EH (cell line): ENCODE measurements at regions not wholly inside any gene's neighbourhood (a gene's known extent, or its start where the extent isn't known, plus 50 kb on each side); places are given as distances from the start of the nearest gene placed in this dataset.
"Not testable (repeated sequence)": the region's sequence is repeated elsewhere in the genome, so short reads cannot be mapped to it uniquely, and the experiment has no call there.

Experiments used
- DNase-seq: peaks from one replicate; pipeline ENCODE4 v3.0.0-alpha.2; 2015; ENCODE audit warnings: low read depth

DNA sequence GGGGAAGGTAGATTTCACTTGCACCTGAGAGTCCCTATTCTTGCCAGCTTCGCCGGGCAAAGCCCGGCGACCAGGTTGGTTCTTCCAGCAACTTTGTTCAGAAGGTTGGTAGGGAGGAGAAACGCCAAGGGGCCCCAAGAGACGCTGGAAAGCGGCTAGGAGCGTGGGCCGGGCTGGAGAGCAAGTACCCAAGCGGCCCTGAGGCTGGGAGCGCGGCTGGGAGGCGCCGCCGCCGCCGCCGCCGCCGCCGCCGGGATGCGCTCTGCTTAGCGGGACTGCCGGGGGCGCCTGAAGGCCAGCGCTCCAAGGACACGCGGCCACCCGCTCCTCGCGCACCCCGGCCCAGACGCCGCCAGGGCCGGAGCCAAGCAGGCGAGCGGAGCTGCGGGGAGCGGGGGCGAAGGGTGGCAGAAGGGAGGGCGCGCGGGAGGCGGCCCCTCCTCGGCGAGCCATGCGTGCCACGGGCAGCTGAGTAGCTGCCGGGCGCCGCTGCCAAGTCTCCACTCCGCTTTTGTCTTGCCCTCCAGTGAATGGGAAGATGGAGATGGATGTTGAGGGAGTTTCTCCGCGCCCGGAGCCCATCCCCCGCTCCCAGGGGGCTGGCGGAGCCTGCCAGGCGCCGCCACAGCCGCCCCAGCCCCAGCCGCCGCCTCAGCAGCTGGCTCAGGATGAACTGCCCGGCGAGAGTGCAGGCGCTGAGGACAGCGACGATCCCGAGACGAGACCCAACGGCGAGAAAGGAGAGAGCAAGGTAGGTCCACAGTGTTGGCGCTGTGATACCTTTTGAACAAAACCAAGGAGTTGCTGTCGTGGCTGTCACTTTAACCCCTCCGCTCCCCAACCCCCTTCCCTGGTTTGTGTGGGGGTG is 227.4 kb upstream of the AZI2 start:
- peak; percentile 14 for DNase-seq

DNA sequence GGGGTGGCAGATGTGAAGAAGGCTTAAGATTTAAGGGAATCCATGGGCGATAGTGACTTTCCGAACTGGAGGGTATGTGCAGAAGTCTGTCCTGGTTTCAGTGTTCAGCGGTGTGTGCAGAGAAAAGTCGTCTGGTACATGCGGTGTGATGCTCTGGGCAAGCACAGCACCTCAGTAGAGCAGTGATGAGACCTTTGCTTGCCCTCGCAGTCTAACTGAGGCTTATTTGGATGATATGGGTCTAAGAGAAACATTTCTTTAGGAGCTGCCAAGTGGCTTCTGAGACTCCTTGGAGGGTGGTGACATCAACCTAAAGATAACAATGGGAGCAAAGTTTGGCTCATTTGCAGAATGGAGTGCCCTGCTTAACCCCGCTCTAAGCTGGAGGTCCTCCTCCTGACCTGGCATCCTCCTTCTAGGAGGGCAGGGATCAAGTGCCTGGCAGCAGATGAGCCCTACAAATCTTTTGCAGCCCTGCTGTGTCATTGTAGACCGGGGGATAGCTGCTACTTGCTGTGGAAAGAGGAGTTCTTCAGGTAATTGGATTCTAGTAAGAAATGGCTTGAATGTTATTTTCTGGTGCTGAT is 228.1 kb upstream of the AZI2 start:
- no peak for DNase-seq

DNA sequence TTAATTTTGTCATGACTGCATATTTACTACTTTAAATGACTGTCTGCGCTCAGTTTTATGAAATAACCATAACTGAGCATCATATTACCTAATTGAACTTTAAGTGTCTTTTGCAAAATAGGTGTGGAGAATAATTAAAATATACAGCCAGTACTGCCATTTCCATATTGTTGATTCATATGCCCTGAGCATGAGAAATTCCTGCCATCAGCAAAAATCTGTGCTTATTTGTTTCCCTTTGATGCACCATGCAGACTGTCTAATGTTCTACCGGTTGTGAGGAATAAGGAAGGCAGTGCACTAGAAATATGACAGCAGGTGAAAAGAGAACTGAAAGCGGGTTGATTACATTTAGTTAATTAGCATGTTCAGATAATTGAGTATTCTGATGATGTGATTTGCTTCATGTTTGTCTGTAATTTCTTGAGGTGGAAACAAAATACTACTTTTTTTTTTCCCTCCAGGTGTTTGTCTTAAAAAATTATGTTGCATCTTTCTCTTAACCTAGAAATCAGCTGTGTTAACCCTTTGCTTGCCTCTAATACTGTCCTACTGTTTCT is 229.4 kb upstream of the AZI2 start:
- no peak for DNase-seq

DNA sequence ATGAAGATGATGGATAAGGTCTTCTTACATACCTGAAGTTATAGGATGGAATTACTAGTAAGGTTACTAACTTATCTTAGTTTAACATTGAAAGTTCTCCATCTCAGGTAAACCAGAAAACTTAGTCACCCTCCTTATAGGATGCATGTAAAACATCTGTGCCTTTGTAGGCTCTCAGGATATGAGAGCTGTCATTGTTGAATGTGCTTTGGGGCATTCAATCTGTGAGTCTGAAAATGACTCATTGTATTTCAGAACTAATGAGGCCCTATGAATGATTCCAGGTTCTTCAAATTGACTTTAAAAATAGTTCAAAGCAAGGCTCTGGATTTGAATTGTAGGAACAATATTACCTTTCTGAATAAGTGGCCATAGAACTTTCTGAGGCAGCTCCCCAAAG is 237.7 kb upstream of the AZI2 start:
- DNase-seq: no peak

DNA sequence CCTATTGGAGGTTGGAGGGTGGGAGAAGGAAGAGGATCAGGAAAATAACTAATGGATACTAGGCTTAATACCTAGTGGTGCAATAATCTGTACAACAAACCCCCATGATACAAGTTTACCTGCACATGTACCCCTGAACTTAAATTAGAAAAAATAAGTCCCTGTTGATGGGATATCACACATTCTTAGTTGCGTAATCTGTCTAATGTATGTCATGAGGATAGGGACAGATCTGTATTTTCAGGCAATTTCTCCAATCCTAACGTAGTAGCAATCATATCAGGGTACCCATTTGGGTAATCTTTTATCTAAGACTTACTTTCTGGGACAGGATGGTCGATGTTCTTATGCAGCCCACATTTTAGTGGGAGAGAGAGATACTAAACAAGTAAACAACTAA is 239.1 kb upstream of the AZI2 start:
- DNase-seq: no peak

DNA sequence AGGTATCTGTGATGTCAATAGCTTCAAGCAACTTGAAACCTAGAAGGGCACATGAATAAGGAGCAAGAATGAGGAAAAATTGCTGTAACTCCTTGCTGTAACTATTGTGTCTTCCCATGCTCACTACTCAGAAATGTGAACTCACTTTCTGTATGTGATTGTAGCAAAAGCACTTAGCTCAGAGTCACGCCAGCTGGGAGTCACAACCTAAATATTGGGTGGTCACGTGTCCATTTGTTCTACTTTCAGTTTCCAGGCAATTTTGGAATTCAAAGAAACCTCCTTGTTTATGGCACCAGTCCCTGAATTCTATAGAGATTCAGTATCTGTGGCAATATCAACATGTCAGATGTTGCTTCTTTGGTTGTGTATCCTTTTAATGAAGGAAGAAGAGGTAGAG is 241.6 kb upstream of the AZI2 start:
- peak; percentile 12 for DNase-seq

DNA sequence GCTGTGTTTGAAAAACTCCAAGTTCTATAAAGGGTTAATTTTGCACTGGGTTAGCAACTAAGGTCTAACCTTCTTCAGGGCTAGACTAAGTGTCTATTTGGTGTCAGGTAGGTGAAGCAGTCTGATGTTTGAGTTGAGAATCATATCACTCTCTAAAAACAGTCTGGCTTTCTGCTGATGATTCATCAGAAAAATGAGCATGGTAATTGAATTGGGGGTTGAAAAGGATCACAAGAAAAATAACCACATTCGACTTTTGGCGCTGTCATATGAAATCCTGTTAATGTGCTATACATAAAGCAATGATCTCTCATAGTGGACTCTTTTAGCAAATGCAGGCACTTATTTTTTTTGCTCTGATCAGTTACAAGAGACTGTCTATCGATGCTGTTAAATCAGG is 242.2 kb upstream of the AZI2 start:
- DNase-seq: no peak

DNA sequence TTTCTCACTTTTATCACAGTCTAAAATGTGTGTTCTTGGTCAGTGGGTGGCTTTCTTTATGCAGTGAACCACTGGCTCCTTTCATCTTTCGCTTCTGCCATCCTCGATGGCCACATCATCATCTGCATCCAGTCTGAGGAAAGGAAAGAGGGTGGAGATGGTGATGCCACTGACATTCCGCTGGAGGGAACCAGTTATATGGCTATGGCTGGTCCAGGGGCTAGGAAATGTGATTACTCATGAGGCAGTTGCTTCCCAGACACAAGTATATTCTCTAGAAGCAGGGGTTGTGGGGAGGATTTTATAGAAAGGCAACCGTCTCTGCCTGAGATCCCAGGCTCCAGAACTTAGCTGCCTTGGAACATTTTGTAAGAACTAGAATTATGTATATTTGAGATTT is 246.7 kb upstream of the AZI2 start:
- DNase-seq: no peak

DNA sequence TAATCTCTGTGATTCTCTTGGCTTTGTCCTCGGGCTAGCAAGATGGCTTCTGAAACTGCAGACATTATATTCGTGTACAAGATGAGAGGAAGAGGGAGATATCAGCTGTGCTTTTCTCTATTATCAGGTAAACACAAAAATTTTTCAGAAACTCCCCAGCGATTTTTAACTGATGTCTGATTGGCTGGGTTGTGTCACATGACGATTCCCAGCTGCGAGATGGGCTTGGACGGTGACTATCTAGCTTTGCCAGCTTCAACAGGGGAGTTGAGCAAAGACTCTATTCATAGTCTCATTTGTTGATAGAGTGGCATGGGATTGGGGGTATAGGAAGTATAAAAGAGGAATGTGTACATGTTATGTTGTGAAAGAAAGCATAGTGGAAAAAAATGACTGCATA is 248.8 kb upstream of the AZI2 start:
- no peak for DNase-seq

DNA sequence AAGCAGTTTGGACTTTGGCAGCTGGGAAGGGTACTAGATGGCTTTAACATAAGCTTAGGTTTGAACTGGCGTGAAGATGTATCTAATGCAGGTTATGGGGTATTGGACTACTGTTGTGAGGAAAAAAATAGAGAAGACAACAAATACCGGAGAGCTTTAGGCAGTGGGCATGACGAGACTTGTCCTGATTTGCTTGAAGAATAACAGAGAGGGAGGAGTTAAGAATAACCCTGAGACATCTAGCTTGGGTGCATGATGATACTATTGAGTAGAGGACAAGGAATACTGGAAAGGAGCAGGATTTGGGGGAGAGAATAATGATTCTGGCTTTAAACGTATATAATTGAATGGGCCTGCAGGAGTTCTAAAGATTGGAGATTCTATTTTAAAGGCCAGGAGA is 249.5 kb upstream of the AZI2 start:
- no peak for DNase-seq

DNA sequence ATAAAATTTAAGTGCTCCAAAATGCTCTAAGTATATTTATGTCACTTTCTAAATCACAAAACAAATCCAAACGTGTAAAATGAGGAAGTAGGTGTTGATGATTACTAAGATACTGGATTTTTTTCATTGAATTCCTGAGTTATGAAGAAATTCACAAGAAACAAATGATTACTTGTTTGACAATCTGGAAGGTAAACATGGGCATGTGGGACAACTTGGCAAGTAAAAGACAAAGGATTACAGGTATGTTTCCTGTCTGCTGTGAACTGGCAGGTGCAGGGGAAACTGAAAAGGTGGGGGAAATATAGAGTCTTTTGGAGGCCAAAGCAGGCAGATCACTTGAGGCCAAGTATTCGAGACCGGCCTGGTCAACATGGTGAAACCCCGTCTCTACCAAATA is 252.7 kb upstream of the AZI2 start:
- DNase-seq: no peak

DNA sequence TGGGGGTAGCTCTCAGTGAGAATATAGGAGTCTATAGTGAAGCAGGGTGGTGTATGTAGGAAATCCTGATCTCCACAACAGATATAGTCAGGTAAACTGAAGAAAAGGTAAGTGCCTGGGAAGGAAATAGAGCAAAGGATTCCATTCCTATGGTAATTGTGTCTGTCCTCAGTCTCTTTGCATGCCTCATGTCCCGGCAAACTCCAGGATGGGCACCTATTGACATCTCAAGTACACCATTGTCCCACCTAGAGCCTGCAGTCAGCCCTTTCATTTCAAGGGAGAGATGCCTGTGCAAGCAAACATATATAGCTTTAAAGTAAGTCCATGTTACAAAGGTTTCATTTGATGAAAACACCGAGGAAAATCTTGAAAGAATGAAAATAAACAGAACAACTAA is 257.7 kb upstream of the AZI2 start:
- no peak for DNase-seq

DNA sequence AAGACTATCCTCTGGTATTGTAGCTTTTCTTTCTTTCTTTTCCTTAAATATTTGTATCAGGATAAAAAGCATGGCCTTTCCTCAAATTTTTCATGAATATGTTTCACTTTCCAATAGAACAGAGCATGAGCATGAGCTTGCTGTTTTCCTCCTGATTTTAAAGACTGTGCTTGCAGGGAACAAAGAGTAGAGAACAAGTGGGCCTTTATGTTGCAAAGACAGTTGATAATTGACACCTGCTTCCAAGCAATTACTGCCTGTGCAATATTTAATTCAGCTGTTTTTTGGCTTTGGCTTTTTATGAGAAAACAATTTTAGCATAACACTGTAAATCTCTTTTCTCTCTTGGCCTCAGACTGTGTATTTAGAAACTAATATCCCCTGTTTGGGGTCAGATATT is 263.6 kb upstream of the AZI2 start:
- no peak for DNase-seq

DNA sequence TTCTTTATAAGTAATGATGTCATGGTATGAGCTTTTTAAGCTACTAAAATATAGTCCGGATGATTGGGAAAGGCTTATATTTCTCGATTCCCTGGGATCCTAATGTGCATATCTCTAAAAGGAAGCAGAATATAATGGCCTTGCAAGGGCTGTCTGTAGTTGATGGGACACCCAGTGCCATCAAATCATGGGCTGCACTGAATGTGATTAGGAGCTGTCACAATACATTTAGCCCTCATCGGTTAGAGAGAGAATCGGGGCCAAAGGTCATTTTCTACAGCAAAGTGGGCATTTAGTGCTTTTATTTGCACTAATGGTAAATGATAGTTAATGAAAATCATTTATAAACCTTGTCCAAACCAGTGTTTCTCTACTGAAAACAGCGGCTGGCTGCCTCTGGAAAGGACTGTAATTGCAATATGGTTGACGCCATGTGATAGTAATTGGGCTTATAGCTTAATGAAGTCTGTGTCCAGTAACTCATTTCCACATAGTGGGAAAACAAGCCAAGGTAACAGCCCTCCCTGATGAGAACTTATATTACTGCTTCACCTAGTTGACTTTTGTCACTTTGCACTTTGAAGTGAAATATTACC is 265.0 kb upstream of the AZI2 start:
- DNase-seq: no peak

DNA sequence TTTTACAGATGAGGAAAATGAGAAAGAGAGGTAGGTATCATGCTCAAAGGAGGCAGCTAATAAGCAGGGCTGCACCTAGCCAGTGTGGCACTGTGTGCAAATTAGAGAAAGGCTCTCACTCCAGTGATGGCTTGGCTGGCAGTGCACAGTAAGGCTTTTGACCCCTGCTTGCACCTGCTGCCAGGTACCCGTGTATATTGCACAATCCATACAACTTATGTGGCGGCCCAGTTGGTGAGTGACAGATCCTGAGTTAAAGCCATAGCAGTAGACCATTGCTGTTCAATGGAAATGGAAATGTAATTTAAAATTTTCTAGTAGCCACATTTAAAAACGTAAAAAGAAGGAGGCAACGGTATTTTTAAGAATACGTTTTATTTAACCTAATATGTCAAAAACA is 266.4 kb upstream of the AZI2 start:
- DNase-seq: no peak

DNA sequence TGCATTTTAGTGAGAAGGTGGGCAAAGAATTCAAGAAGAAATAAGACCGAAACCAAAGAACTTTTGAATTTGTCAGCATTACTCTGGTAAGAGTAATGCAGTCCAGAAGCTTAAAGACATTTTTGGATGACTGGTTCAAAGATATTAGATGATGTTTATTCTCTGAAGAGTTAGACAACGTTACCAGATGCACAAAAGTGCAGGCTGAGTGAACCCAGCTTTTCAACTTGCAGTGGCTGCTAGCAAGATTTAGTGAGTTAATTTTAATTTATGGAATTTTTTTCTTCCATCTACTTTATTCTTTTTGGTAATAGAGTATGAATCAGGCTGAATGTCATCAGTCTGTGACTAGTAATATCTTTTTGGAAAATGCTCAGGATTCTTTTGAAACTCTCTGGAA is 267.3 kb upstream of the AZI2 start:
- no peak for DNase-seq

DNA sequence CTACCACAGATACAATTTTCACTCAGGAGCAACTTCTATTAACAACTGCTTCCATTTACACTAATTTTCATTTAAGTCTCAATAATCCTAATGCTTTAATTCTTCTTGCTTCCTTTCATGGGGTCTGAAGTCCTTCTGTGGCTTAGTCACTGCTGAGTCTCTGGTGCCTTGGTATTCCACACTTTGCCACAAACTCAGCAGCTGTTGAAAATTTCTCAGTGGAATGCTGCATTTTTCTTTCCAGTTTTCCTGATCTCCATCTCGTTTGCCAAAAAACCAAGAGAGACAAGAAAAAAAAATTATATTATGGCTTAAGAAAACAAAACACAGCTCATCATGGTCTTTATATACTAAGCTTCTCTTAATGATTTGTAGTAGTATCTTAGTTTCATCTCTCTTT is 269.2 kb upstream of the AZI2 start:
- DNase-seq: no peak

DNA sequence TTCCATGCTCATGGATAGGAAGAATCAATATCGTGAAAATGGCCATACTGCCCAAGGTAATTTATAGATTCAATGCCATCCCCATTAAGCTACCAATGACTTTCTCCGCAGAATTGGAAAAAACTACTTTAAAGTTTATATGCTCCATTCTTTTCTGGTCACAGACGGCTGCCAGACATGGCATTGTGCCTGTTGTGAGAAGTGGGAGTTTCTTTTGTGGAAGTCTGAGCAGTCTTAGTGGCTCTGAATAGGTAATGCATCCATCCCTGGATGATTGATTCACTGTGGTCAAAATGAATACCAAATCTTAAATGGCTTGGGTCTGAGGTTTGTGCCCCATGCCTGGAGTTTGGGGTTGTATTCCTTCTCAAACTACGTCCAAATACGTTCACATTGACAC is 274.5 kb upstream of the AZI2 start:
- no peak for DNase-seq

DNA sequence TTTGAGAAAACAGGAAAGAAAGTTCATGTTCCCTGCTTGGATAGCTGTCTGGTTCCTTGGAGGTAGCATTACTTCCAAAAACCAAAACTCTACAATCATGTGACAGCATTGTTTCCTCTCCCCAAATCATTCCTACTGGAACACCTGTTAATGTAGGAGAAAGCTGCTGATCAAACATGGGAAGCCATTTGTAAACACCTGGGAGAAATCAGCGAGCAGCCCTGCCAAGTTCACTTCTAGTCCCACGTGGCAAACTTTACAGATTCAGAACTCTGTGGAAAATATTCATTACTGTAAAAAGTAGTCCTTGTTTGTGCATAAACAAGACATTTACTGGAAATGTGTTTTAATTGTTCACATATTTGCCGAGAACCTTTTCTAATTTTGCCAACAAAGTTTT is 275.5 kb upstream of the AZI2 start:
- DNase-seq: no peak

DNA sequence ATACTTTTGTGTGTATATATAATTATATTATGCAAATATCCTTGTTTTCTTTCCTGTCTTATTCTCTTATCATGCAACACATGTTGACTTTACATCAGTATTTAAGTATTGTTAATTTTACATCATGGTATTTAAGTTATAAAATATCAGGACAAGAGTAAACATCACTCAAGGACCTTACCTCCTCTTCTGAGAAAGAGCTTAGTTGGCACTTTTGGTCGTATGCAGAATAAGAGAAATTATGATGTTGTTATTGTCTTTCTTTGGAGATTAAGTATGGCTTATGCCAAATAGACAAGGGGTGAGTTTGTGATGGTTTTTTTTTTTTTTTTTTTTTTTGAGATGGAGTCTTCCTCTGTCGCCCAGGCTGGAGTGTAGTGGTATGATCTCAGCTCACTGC is 279.2 kb upstream of the AZI2 start:
- DNase-seq: not testable (repeated sequence)

DNA sequence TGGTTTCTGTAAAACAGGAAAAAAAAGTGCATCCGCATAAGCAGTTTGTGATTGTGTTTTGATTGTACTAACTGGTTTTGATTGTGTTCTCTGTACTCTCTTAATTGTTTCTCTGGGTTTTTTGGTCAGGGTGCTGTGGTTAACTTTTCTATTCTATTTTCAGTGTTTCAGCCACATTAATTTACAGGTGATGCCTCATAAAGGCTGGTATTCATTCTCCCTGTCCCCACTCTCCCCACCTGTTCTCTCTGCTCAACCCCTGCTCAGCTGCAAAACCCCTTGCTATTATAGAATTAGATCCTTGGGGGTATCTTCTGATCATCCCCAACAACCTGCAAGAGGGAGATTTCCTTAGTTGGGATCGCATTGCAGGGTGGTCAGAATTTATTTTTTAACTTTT is 285.4 kb upstream of the AZI2 start:
- no peak for DNase-seq

DNA sequence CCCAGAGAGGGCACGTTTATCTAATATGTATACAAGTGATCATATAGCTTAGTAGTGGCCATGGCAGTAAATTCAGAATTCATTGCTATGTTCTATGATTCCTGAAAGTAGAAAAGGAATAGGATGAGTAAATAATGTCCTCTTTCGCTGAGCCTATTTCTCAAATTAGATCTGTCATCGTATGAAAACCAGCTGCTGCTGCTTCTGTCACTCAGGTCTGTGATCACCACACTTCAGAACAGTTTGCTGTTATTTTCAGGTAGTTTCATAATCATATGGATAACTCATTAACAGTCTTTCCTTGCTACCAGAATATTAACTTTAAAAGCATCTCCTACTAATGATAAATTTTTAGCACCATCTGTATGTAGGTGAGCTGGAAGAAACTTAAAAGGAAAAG is 289.1 kb upstream of the AZI2 start:
- no peak for DNase-seq

DNA sequence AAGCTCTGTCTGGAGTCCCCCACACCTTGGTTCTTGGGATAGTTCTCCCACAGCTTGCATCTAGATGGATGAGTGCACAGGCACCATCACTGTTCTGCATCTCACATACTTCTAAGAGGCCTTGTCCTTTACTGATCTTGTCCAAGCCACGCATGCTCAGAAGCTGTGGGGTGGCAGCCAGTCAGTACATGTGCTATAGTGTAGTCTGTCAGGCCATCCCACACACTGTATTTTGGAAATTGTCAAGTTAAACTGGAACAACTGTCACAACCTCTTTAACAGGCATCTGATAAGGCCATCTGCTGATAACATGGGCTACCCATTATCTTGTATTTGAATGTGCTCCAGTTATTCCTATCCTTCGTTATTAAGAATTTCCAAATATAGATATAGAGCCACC is 296.5 kb upstream of the AZI2 start:
- DNase-seq: no peak
